ENCODE measurements at regions not wholly inside any gene's neighbourhood (a gene's known extent, or its start where the extent isn't known, plus 50 kb on each side); places are given as distances from the start of the nearest gene placed in this dataset.
"Not testable (repeated sequence)": the region's sequence is repeated elsewhere in the genome, so short reads cannot be mapped to it uniquely, and the experiment has no call there.

GRCh38 chr3:163562625-163563024 lies 1515.7 kb downstream of the SI start:
- H3K4me3 Mint-ChIP-seq: no peak overlapping the region
- CTCF ChIA-PET: no interaction called here
- no peak overlapping the region for H3K27ac Mint-ChIP-seq
- no peaks in the 10 kb centered on the region for H3K4me1 Mint-ChIP-seq (ENCODE audit: low read depth)
- intact Hi-C loops (cut with micrococcal nuclease): no loop called here
- no peaks in the 10 kb centered on the region for H3K36me3 Mint-ChIP-seq (ENCODE audit: low read depth)
- H3K9me3 Mint-ChIP-seq: peaks cover 3% of the 10 kb centered on the region
- H3K27me3 Mint-ChIP-seq (ENCODE audit: low read depth): no peaks in the 10 kb centered on the region
- no peak for DNase-seq

GRCh38 chr3:163561151-163561550 lies 1517.1 kb downstream of the SI start:
- Mint-ChIP-seq H3K4me1 (ENCODE audit: low read depth) (no peaks in the 10 kb centered on the region), H3K27ac (no peak overlapping the region), H3K27me3 (ENCODE audit: low read depth) (no peaks in the 10 kb centered on the region), H3K4me3 (no peak overlapping the region), H3K36me3 (ENCODE audit: low read depth) (no peaks in the 10 kb centered on the region), H3K9me3 (peaks cover 3% of the 10 kb centered on the region)
- intact Hi-C loops (cut with micrococcal nuclease): no loop called here
- DNase-seq: no peak
- CTCF ChIA-PET: no interaction called here

- DNase-seq: no peak
- H3K9me3 Mint-ChIP-seq: peaks cover 3% of the 10 kb centered on the region
- H3K36me3 Mint-ChIP-seq (ENCODE audit: low read depth): no peaks in the 10 kb centered on the region
- H3K4me1 Mint-ChIP-seq (ENCODE audit: low read depth): no peaks in the 10 kb centered on the region
- intact Hi-C loops (cut with micrococcal nuclease): no loop called here
- no peak overlapping the region for H3K27ac Mint-ChIP-seq
- no peak overlapping the region for H3K4me3 Mint-ChIP-seq
- CTCF ChIA-PET: no interaction called here
- no peaks in the 10 kb centered on the region for H3K27me3 Mint-ChIP-seq (ENCODE audit: low read depth)
Observed at GRCh38 chr3:163560459-163560858, 1517.8 kb downstream of the SI start.

GRCh38 chr3:163556813-163557523 lies 1521.3 kb downstream of the SI start:
- intact Hi-C loops (cut with micrococcal nuclease): no loop called here
- Mint-ChIP-seq H3K9me3 (peaks cover 3% of the 10 kb centered on the region), H3K27me3 (ENCODE audit: low read depth) (no peaks in the 10 kb centered on the region), H3K4me3 (no peak overlapping the region), H3K27ac (no peak overlapping the region), H3K4me1 (ENCODE audit: low read depth) (no peaks in the 10 kb centered on the region), H3K36me3 (ENCODE audit: low read depth) (no peaks in the 10 kb centered on the region)
- DNase-seq: no peak
- CTCF ChIA-PET: no interaction called here

GRCh38 chr3:163555918-163556317 lies 1522.4 kb downstream of the SI start:
- intact Hi-C loops (cut with micrococcal nuclease): no loop called here
- CTCF ChIA-PET: no interaction called here

GRCh38 chr3:163552659-163552966 lies 1525.7 kb downstream of the SI start:
- no peaks in the 10 kb centered on the region for H3K36me3 Mint-ChIP-seq (ENCODE audit: low read depth)
- H3K27ac Mint-ChIP-seq: no peak overlapping the region
- CTCF ChIA-PET: no interaction called here
- no peak overlapping the region for H3K4me3 Mint-ChIP-seq
- H3K4me1 Mint-ChIP-seq (ENCODE audit: low read depth): no peaks in the 10 kb centered on the region
- no peak for DNase-seq
- intact Hi-C loops (cut with micrococcal nuclease): no loop called here
- H3K27me3 Mint-ChIP-seq (ENCODE audit: low read depth): no peaks in the 10 kb centered on the region
- H3K9me3 Mint-ChIP-seq: peaks cover 1% of the 10 kb centered on the region

More at GRCh38 chr3:163555918-163556317, 1522.4 kb downstream of the SI start:
- DNase-seq: no peak
- Mint-ChIP-seq H3K4me1 (ENCODE audit: low read depth) (no peaks in the 10 kb centered on the region), H3K9me3 (peaks cover 3% of the 10 kb centered on the region), H3K27ac (no peak overlapping the region), H3K27me3 (ENCODE audit: low read depth) (no peaks in the 10 kb centered on the region), H3K36me3 (ENCODE audit: low read depth) (no peaks in the 10 kb centered on the region), H3K4me3 (no peak overlapping the region)

GRCh38 chr3:163551915-163552658 lies 1526.2 kb downstream of the SI start:
- H3K9me3 Mint-ChIP-seq; H3K4me3 Mint-ChIP-seq; DNase-seq; intact Hi-C loops (cut with micrococcal nuclease); H3K36me3 Mint-ChIP-seq (ENCODE audit: low read depth); H3K4me1 Mint-ChIP-seq (ENCODE audit: low read depth); H3K27me3 Mint-ChIP-seq (ENCODE audit: low read depth); CTCF ChIA-PET; H3K27ac Mint-ChIP-seq: not testable (repeated sequence)

- Mint-ChIP-seq H3K4me1 (ENCODE audit: low read depth) (no peaks in the 10 kb centered on the region), H3K27me3 (ENCODE audit: low read depth) (no peaks in the 10 kb centered on the region), H3K36me3 (ENCODE audit: low read depth) (no peaks in the 10 kb centered on the region), H3K27ac (no peak overlapping the region), H3K9me3 (peaks cover 1% of the 10 kb centered on the region), H3K4me3 (no peak overlapping the region)
- DNase-seq: no peak
- CTCF ChIA-PET: no interaction called here
- intact Hi-C loops (cut with micrococcal nuclease): no loop called here
Observed at GRCh38 chr3:163548015-163548414, 1530.3 kb downstream of the SI start.

- H3K27ac Mint-ChIP-seq: no peak overlapping the region
- intact Hi-C loops (cut with micrococcal nuclease): no loop called here
- H3K36me3 Mint-ChIP-seq (ENCODE audit: low read depth): no peaks in the 10 kb centered on the region
- no peak for DNase-seq
- CTCF ChIA-PET: no interaction called here
- peaks cover 1% of the 10 kb centered on the region for H3K9me3 Mint-ChIP-seq
- no peaks in the 10 kb centered on the region for H3K27me3 Mint-ChIP-seq (ENCODE audit: low read depth)
- no peak overlapping the region for H3K4me3 Mint-ChIP-seq
- H3K4me1 Mint-ChIP-seq (ENCODE audit: low read depth): no peaks in the 10 kb centered on the region
Observed at GRCh38 chr3:163547014-163547685, 1531.1 kb downstream of the SI start.

- no peaks in the 10 kb centered on the region for H3K4me1 Mint-ChIP-seq (ENCODE audit: low read depth)
- no peak for DNase-seq
- intact Hi-C loops (cut with micrococcal nuclease): no loop called here
- H3K27me3 Mint-ChIP-seq (ENCODE audit: low read depth): no peaks in the 10 kb centered on the region
- H3K27ac Mint-ChIP-seq: no peak overlapping the region
- H3K36me3 Mint-ChIP-seq (ENCODE audit: low read depth): no peaks in the 10 kb centered on the region
- no peaks in the 10 kb centered on the region for H3K9me3 Mint-ChIP-seq
- CTCF ChIA-PET: no interaction called here
- H3K4me3 Mint-ChIP-seq: no peak overlapping the region
Observed at GRCh38 chr3:163543662-163544061, 1534.6 kb downstream of the SI start.

- Mint-ChIP-seq H3K27ac (no peak overlapping the region), H3K4me1 (ENCODE audit: low read depth) (no peaks in the 10 kb centered on the region), H3K4me3 (no peak overlapping the region), H3K9me3 (no peaks in the 10 kb centered on the region), H3K36me3 (ENCODE audit: low read depth) (no peaks in the 10 kb centered on the region), H3K27me3 (ENCODE audit: low read depth) (no peaks in the 10 kb centered on the region)
- CTCF ChIA-PET: interaction anchor here (1.2 kb wide), 1 partner anchor 840 kb away, joined by 3 read pairs; no protein-coding TSS in a partner anchor
- intact Hi-C loops (cut with micrococcal nuclease): no loop called here
- no peak for DNase-seq
Observed at GRCh38 chr3:163541629-163542028, 1536.7 kb downstream of the SI start.

GRCh38 chr3:163538387-163538786 lies 1539.9 kb downstream of the SI start:
- Mint-ChIP-seq H3K9me3 (no peaks in the 10 kb centered on the region), H3K4me3 (no peak overlapping the region), H3K27me3 (ENCODE audit: low read depth) (no peaks in the 10 kb centered on the region), H3K27ac (no peak overlapping the region), H3K4me1 (ENCODE audit: low read depth) (no peaks in the 10 kb centered on the region), H3K36me3 (ENCODE audit: low read depth) (no peaks in the 10 kb centered on the region)
- intact Hi-C loops (cut with micrococcal nuclease): no loop called here
- CTCF ChIA-PET: interaction anchor here (0.7 kb wide), 1 partner anchor 13 kb away, joined by 3 read pairs; no protein-coding TSS in a partner anchor
- DNase-seq: no peak

- no peaks in the 10 kb centered on the region for H3K36me3 Mint-ChIP-seq (ENCODE audit: low read depth)
- no peak for DNase-seq
- H3K27me3 Mint-ChIP-seq (ENCODE audit: low read depth): no peaks in the 10 kb centered on the region
- no peak overlapping the region for H3K4me3 Mint-ChIP-seq
- intact Hi-C loops (cut with micrococcal nuclease): no loop called here
- no peak overlapping the region for H3K27ac Mint-ChIP-seq
- CTCF ChIA-PET: no interaction called here
- no peaks in the 10 kb centered on the region for H3K4me1 Mint-ChIP-seq (ENCODE audit: low read depth)
- peaks cover 6% of the 10 kb centered on the region for H3K9me3 Mint-ChIP-seq
Observed at GRCh38 chr3:163533381-163533780, 1544.9 kb downstream of the SI start.

Data from activated naive CD4-positive, alpha-beta T cell treated with anti-CD3 and anti-CD28 coated beads for 36 hours (primary cell).